OCI-LY7 (cell line): ENCODE measurements at regions not wholly inside any gene's neighbourhood (a gene's known extent, or its start where the extent isn't known, plus 50 kb on each side); places are given as distances from the start of the nearest gene placed in this dataset.

Experiments used
- BruUV-seq: library from RNA; stranded (reverse); fragments of 400-500 nt; replicated peaks from 2 replicates; lab custom pipeline; 2021; lab: Mats Ljungman, UMichigan
- CTCF ChIA-PET: fragments of 300-600 bp; sonication (Branson Sonifier 250); formaldehyde crosslinking; loops from one replicate; lab custom pipeline; 2022; ENCODE audit warnings: antibody characterized with exemption; ENCODE audit not compliant: unreplicated experiment; lab: Charles Lee
- POLR2A ChIA-PET: fragments of 300-600 bp; sonication (Branson Sonifier 250); formaldehyde crosslinking; loops from one replicate; lab custom pipeline; 2022; ENCODE audit warnings: antibody characterized with exemption; lab: Charles Lee
- DNase-seq: peaks from one replicate; pipeline ENCODE4 v3.0.0-alpha.2; 2015; ENCODE audit warnings: low spot score
- H2AFZ ChIP-seq: fragments of 200-600 bp; sonication (generic), shearing (Covaris generic); 2 replicates; pipeline ENCODE4 v1.6.1; 2014; ENCODE audit warnings: mild to moderate bottlenecking, antibody characterized with exemption, low read length, moderate library complexity
- H3K27ac ChIP-seq: fragments of 200-600 bp; sonication (generic); 2 replicates; pipeline ENCODE4 v1.5.1; 2014; ENCODE audit warnings: mixed run types, low read depth, mild to moderate bottlenecking, moderate library complexity, low read length, inconsistent platforms; ENCODE audit not compliant: poor library complexity, severe bottlenecking
- H3K36me3 ChIP-seq: fragments of 200-600 bp; sonication (generic); 2 replicates; pipeline ENCODE4 v1.6.1; 2014; ENCODE audit warnings: mild to moderate bottlenecking, antibody characterized with exemption, low read length, moderate library complexity, mixed read lengths; ENCODE audit not compliant: insufficient read depth
- H3K4me1 ChIP-seq: fragments of 200-600 bp; sonication (generic); 2 replicates; pipeline ENCODE4 v1.5.1; 2014; ENCODE audit warnings: mild to moderate bottlenecking, low read length; ENCODE audit not compliant: insufficient read depth, poor library complexity, severe bottlenecking
- H3K4me2 ChIP-seq: fragments of 200-600 bp; sonication (generic); 2 replicates; pipeline ENCODE4 v1.6.1; 2014; ENCODE audit warnings: mild to moderate bottlenecking, low read length
- H3K4me3 ChIP-seq: fragments of 200-600 bp; sonication (generic); 2 replicates; pipeline ENCODE4 v1.5.1; 2014; ENCODE audit warnings: mild to moderate bottlenecking, low read depth, low read length; ENCODE audit not compliant: poor library complexity, severe bottlenecking
- H3K79me2 ChIP-seq: fragments of 200-600 bp; sonication (generic); 2 replicates; pipeline ENCODE4 v1.6.1; 2016; ENCODE audit warnings: low read depth, mild to moderate bottlenecking, low read length, moderate library complexity, mixed read lengths; ENCODE audit not compliant: insufficient read depth
- H3K9me2 ChIP-seq: fragments of 200-600 bp; sonication (generic); 2 replicates; pipeline ENCODE4 v1.6.1; 2016; ENCODE audit warnings: mild to moderate bottlenecking, low read length, mixed read lengths; ENCODE audit not compliant: insufficient read depth
- H3K9me3 ChIP-seq: fragments of 200-600 bp; sonication (generic); 2 replicates; pipeline ENCODE4 v1.6.1; 2014; ENCODE audit warnings: mild to moderate bottlenecking, mixed run types, low read length, mixed read lengths
- H4K20me1 ChIP-seq: fragments of 200-600 bp; sonication (generic); 2 replicates; pipeline ENCODE4 v1.6.1; 2014; ENCODE audit warnings: mild to moderate bottlenecking, antibody characterized with exemption, low read length, moderate library complexity, mixed read lengths; ENCODE audit not compliant: insufficient read depth
- CTCF ChIP-seq: fragments of 200-600 bp; sonication (generic); conservative IDR thresholded peaks from 2 replicates; pipeline ENCODE4 v1.5.1; 2014; ENCODE audit warnings: mild to moderate bottlenecking, antibody characterized with exemption, low read length, moderate library complexity, mixed read lengths
- EZH2phosphoT487 ChIP-seq: fragments of 200-600 bp; sonication (generic); IDR thresholded peaks from 2 replicates; pipeline ENCODE4 v1.6.1; 2018; ENCODE audit warnings: low read depth, borderline replicate concordance, mild to moderate bottlenecking, mixed run types, antibody characterized with exemption, low read length, moderate library complexity, mixed read lengths
- intact Hi-C: fragments of 100-400 bp; cut with micrococcal nuclease; formaldehyde crosslinking; loops from one replicate; pipeline ENCODE4 v1.10.0; 2022; ENCODE audit not compliant: unreplicated experiment

- Histone ChIP-seq H3K4me3 (no peak overlapping the region), H3K4me2 (no peak overlapping the region), H4K20me1 (no peaks in the 10 kb centered on the region), H3K36me3 (no peaks in the 10 kb centered on the region), H2AFZ (no peak overlapping the region), H3K79me2 (no peaks in the 10 kb centered on the region), H3K4me1 (no peaks in the 10 kb centered on the region), H3K27ac (no peak overlapping the region), H3K9me2 (no peaks in the 10 kb centered on the region), H3K9me3 (peaks cover 14% of the 10 kb centered on the region; the same call in 1 of the 2 replicates)
- intact Hi-C loops = no loop called here
- no peak for DNase-seq
- ChIA-PET CTCF (no interaction called here), POLR2A (interaction anchor here (1.3 kb wide), 1 partner anchor 16 kb away, joined by 3 read pairs; no protein-coding TSS in a partner anchor)
- TF ChIP-seq CTCF (no peak), EZH2phosphoT487 (no peak)
- no TSS peak for BruUV-seq
Measured at GRCh38 chr2:161480123-161480522, 64.0 kb downstream of the TBR1 start.

- ChIA-PET CTCF (no interaction called here), POLR2A (no interaction called here)
- H3K4me2 ChIP-seq = no peak overlapping the region
- intact Hi-C loops = no loop called here
- no peaks in the 10 kb centered on the region for H3K4me1 ChIP-seq
- no peaks in the 10 kb centered on the region for H4K20me1 ChIP-seq
- peaks cover 14% of the 10 kb centered on the region; the same call in 1 of the 2 replicates for H3K9me3 ChIP-seq
- no peak overlapping the region for H3K4me3 ChIP-seq
- BruUV-seq = no TSS peak
- TF ChIP-seq EZH2phosphoT487 (no peak), CTCF (no peak)
- no peak overlapping the region for H3K27ac ChIP-seq
- no peaks in the 10 kb centered on the region for H3K36me3 ChIP-seq
- no peaks in the 10 kb centered on the region for H3K79me2 ChIP-seq
- H3K9me2 ChIP-seq = no peaks in the 10 kb centered on the region
- no peak for DNase-seq
- H2AFZ ChIP-seq = no peak overlapping the region
Measured at GRCh38 chr2:161481619-161482018, 65.5 kb downstream of the TBR1 start.

GRCh38 chr2:161484061-161484460 is 68.0 kb downstream of the TBR1 start:
- H3K79me2 ChIP-seq = no peaks in the 10 kb centered on the region
- POLR2A ChIA-PET = interaction anchor here (0.7 kb wide), 1 partner anchor 107 kb away, joined by 3 read pairs; no protein-coding TSS in a partner anchor
- CTCF ChIA-PET = no interaction called here
- H3K9me3 ChIP-seq = peaks cover 14% of the 10 kb centered on the region; the same call in 1 of the 2 replicates
- H3K36me3 ChIP-seq = no peaks in the 10 kb centered on the region
- no TSS peak for BruUV-seq
- no peak for DNase-seq
- intact Hi-C loops = no loop called here
- no peaks in the 10 kb centered on the region for H3K9me2 ChIP-seq
- no peak overlapping the region for H3K4me3 ChIP-seq
- no peak overlapping the region for H3K27ac ChIP-seq
- no peaks in the 10 kb centered on the region for H4K20me1 ChIP-seq
- TF ChIP-seq CTCF (no peak), EZH2phosphoT487 (no peak)
- H3K4me2 ChIP-seq = no peak overlapping the region
- H2AFZ ChIP-seq = no peak overlapping the region
- no peaks in the 10 kb centered on the region for H3K4me1 ChIP-seq
